Natural killer cell treated with Interleukin-12 subunit alpha and Interleukin-12 subunit beta and Interleukin-15 and Interleukin-18, amount 100 ng/mL, for 72 hours (primary cell): ENCODE measurements at regions not wholly inside any gene's neighbourhood (a gene's known extent, or its start where the extent isn't known, plus 50 kb on each side); places are given as distances from the start of the nearest gene placed in this dataset.

Source experiments
- ATAC-seq, 2 donors: fragments of 150-1000 bp; cut with Tn5 transposase in 1 of 2; sonication (Bioruptor Pico), chemical (Tn5 transposase) in 1 of 2; 2 replicates each; pipeline ENCODE4 v1.10.0; 2021
- DNase-seq: peaks from one replicate; pipeline ENCODE4 v3.0.0; 2022; ENCODE audit warnings: low spot score
- H3K27ac Mint-ChIP-seq, 2 donors: 1 replicate in 1 of 2; 2 replicates in 1 of 2; pipeline ENCODE4 v1.8.0; 2022; ENCODE audit warnings: mixed read lengths in 2 of 2, mild to moderate bottlenecking in 1 of 2, moderate library complexity in 1 of 2
- H3K27me3 Mint-ChIP-seq, 2 donors: 1 replicate in 1 of 2; 2 replicates in 1 of 2; pipeline ENCODE4 v1.8.0; 2022; ENCODE audit warnings: mixed read lengths in 2 of 2
- H3K36me3 Mint-ChIP-seq: one replicate; pipeline ENCODE4 v1.8.0; 2022; ENCODE audit warnings: mixed read lengths
- H3K4me1 Mint-ChIP-seq, 2 donors: 1 replicate in 1 of 2; 2 replicates in 1 of 2; pipeline ENCODE4 v1.8.0; 2022; ENCODE audit warnings: low read depth in 2 of 2, mixed read lengths in 2 of 2, mild to moderate bottlenecking in 1 of 2
- H3K4me3 Mint-ChIP-seq: one replicate; pipeline ENCODE4 v1.8.0; 2022; ENCODE audit warnings: mixed read lengths
- H3K9me3 Mint-ChIP-seq: 2 replicates; pipeline ENCODE4 v1.8.0; 2022; ENCODE audit warnings: mixed read lengths

- peak in 1 of 2 donors; percentile 3 for ATAC-seq
Measured at GRCh38 chr10:78953113-78953798, 115.5 kb upstream of the ZMIZ1 start.

GRCh38 chr10:78953799-78954297 is 114.9 kb upstream of the ZMIZ1 start:
- Mint-ChIP-seq H3K4me1 (peaks cover 0 to 13% of the 10 kb centered on the region in 2 donors), H3K27me3 (peaks cover 0 to 3% of the 10 kb centered on the region in 2 donors), H3K27ac (no peak overlapping the region), H3K4me3 (no peak overlapping the region), H3K36me3 (no peaks in the 10 kb centered on the region), H3K9me3 (no peaks in the 10 kb centered on the region)
- no peak for DNase-seq
- no peak for ATAC-seq

More at GRCh38 chr10:78953113-78953798, 115.5 kb upstream of the ZMIZ1 start:
- H3K4me1 Mint-ChIP-seq, result peaks cover 0 to 13% of the 10 kb centered on the region in 2 donors
- H3K36me3 Mint-ChIP-seq, result no peaks in the 10 kb centered on the region
- no peak overlapping the region for H3K4me3 Mint-ChIP-seq
- peaks cover 0 to 3% of the 10 kb centered on the region in 2 donors for H3K27me3 Mint-ChIP-seq
- DNase-seq, result no peak
- H3K9me3 Mint-ChIP-seq, result no peaks in the 10 kb centered on the region
- no peak overlapping the region for H3K27ac Mint-ChIP-seq

GRCh38 chr10:78954689-78955088 is 114.1 kb upstream of the ZMIZ1 start:
- Mint-ChIP-seq H3K4me1 (peaks cover 0 to 13% of the 10 kb centered on the region in 2 donors), H3K36me3 (no peaks in the 10 kb centered on the region), H3K4me3 (no peak overlapping the region), H3K27ac (no peak overlapping the region), H3K27me3 (peaks cover 0 to 3% of the 10 kb centered on the region in 2 donors), H3K9me3 (no peaks in the 10 kb centered on the region)
- DNase-seq (no peak), ATAC-seq (no peak)

GRCh38 chr10:78955206-78955605 is 113.6 kb upstream of the ZMIZ1 start:
- no peak for ATAC-seq
- no peak overlapping the region for H3K27ac Mint-ChIP-seq
- peaks cover 0 to 13% of the 10 kb centered on the region in 2 donors for H3K4me1 Mint-ChIP-seq
- no peak overlapping the region for H3K4me3 Mint-ChIP-seq
- H3K27me3 Mint-ChIP-seq, result peaks cover 0 to 3% of the 10 kb centered on the region in 2 donors
- no peak for DNase-seq
- H3K9me3 Mint-ChIP-seq, result no peaks in the 10 kb centered on the region
- H3K36me3 Mint-ChIP-seq, result no peaks in the 10 kb centered on the region

GRCh38 chr10:78956391-78956790 is 112.4 kb upstream of the ZMIZ1 start:
- Mint-ChIP-seq H3K9me3 (no peaks in the 10 kb centered on the region), H3K27ac (no peak overlapping the region), H3K4me3 (no peak overlapping the region), H3K36me3 (no peaks in the 10 kb centered on the region), H3K4me1 (peaks cover 0 to 13% of the 10 kb centered on the region in 2 donors), H3K27me3 (peaks cover 4 to 5% of the 10 kb centered on the region in 2 donors)
- DNase-seq (no peak), ATAC-seq (no peak)

GRCh38 chr10:78957471-78958039 is 111.2 kb upstream of the ZMIZ1 start:
- peaks cover 0 to 9% of the 10 kb centered on the region in 2 donors for H3K4me1 Mint-ChIP-seq
- H3K36me3 Mint-ChIP-seq, result no peaks in the 10 kb centered on the region
- no peak for ATAC-seq
- peaks cover 4 to 7% of the 10 kb centered on the region in 2 donors for H3K27me3 Mint-ChIP-seq
- no peaks in the 10 kb centered on the region for H3K9me3 Mint-ChIP-seq
- no peak for DNase-seq
- no peak overlapping the region for H3K27ac Mint-ChIP-seq
- H3K4me3 Mint-ChIP-seq, result no peak overlapping the region

- Mint-ChIP-seq H3K4me1 (no peaks in the 10 kb centered on the region), H3K36me3 (no peaks in the 10 kb centered on the region), H3K9me3 (no peaks in the 10 kb centered on the region), H3K27ac (no peak overlapping the region), H3K27me3 (peaks cover 4 to 7% of the 10 kb centered on the region in 2 donors), H3K4me3 (no peak overlapping the region)
- ATAC-seq, result no peak
- no peak for DNase-seq
Measured at GRCh38 chr10:78959217-78959923, 109.4 kb upstream of the ZMIZ1 start.

- Mint-ChIP-seq H3K4me3 (no peak overlapping the region), H3K9me3 (no peaks in the 10 kb centered on the region), H3K4me1 (no peaks in the 10 kb centered on the region), H3K27ac (no peak overlapping the region), H3K36me3 (no peaks in the 10 kb centered on the region), H3K27me3 (peaks cover 6 to 7% of the 10 kb centered on the region in 2 donors)
- DNase-seq (no peak), ATAC-seq (no peak)
Measured at GRCh38 chr10:78959924-78960285, 108.9 kb upstream of the ZMIZ1 start.

- no peaks in the 10 kb centered on the region for H3K9me3 Mint-ChIP-seq
- H3K27me3 Mint-ChIP-seq, result peaks cover 6 to 7% of the 10 kb centered on the region in 2 donors
- no peak overlapping the region for H3K4me3 Mint-ChIP-seq
- no peak overlapping the region for H3K27ac Mint-ChIP-seq
- H3K4me1 Mint-ChIP-seq, result no peaks in the 10 kb centered on the region
- no peak for DNase-seq
- H3K36me3 Mint-ChIP-seq, result no peaks in the 10 kb centered on the region
- no peak for ATAC-seq
Measured at GRCh38 chr10:78960316-78960800, 108.4 kb upstream of the ZMIZ1 start.

- peak overlapping the region in 1 of 2 donors; percentile 63 for H3K27ac Mint-ChIP-seq
Measured at GRCh38 chr10:78961760-78962159, 107.0 kb upstream of the ZMIZ1 start.

GRCh38 chr10:78963074-78964034 is 105.4 kb upstream of the ZMIZ1 start:
- DNase-seq (no peak), ATAC-seq (no peak)
- no peak overlapping the region for H3K27ac Mint-ChIP-seq
- H3K27me3 Mint-ChIP-seq, result peaks cover 6 to 7% of the 10 kb centered on the region in 2 donors
- H3K4me3 Mint-ChIP-seq, result no peak overlapping the region
- no peaks in the 10 kb centered on the region for H3K9me3 Mint-ChIP-seq
- no peaks in the 10 kb centered on the region for H3K4me1 Mint-ChIP-seq
- no peaks in the 10 kb centered on the region for H3K36me3 Mint-ChIP-seq

More at GRCh38 chr10:78961760-78962159, 107.0 kb upstream of the ZMIZ1 start:
- DNase-seq, result no peak
- H3K9me3 Mint-ChIP-seq, result no peaks in the 10 kb centered on the region
- no peaks in the 10 kb centered on the region for H3K4me1 Mint-ChIP-seq
- ATAC-seq, result no peak
- H3K27me3 Mint-ChIP-seq, result peaks cover 6 to 7% of the 10 kb centered on the region in 2 donors
- H3K36me3 Mint-ChIP-seq, result no peaks in the 10 kb centered on the region
- no peak overlapping the region for H3K4me3 Mint-ChIP-seq

GRCh38 chr10:78964274-78964951 is 104.4 kb upstream of the ZMIZ1 start:
- no peak for ATAC-seq

More at GRCh38 chr10:78964274-78964951, 104.4 kb upstream of the ZMIZ1 start:
- Mint-ChIP-seq H3K27me3 (peaks cover 6 to 7% of the 10 kb centered on the region in 2 donors), H3K4me1 (no peaks in the 10 kb centered on the region), H3K9me3 (no peaks in the 10 kb centered on the region), H3K27ac (no peak overlapping the region), H3K4me3 (no peak overlapping the region), H3K36me3 (no peaks in the 10 kb centered on the region)
- no peak for DNase-seq
